ENCODE measurements at regions not wholly inside any gene's neighbourhood (a gene's known extent, or its start where the extent isn't known, plus 50 kb on each side); places are given as distances from the start of the nearest gene placed in this dataset.

DNA sequence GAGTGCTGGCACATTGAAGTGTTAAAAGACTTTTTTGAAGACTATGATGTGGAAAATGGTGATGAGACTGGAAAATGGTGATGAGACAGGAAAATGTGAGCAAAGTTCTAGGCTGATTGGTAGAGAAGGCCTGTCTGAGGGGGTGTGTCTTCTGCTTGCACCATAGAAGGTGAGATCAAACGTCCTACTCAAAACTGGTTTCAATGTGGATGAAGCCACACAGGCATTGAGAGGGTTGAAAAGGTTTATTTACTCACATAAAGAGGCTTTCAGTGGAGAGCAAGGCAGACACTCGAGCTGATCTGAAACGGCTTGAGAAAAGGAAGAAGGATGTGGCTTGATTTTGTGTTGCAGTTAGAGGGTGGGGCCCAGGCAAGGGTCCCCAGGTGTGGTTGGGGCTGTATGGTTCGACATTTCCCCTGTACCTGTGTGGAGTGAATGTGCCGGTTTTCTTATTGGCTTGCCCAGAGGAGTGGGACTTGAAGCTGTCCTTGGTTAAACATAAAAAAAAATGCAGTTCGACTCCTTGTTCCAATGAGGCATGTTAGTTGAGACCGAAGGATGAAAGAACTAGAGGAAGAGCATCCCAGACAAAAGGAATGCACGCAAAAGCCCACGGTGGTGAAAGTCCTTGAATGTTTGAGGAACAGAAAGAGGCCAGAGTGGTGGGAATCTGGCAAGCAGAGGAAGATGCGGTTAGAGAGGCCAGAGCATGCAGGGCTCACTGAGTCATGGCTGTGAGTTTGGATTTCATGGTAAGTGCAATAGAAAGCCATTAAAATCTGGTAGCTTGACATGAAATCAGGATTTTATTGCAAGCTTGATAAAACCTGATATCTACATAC, 172.3 kb downstream of the EPM2A start:
- TF ChIP-seq EZH2 (IDR thresholded peaks at IDR 0.05; ENCODE audit: low read depth, unreplicated experiment) = no peak
- TF ChIP-seq, protein P1, sequence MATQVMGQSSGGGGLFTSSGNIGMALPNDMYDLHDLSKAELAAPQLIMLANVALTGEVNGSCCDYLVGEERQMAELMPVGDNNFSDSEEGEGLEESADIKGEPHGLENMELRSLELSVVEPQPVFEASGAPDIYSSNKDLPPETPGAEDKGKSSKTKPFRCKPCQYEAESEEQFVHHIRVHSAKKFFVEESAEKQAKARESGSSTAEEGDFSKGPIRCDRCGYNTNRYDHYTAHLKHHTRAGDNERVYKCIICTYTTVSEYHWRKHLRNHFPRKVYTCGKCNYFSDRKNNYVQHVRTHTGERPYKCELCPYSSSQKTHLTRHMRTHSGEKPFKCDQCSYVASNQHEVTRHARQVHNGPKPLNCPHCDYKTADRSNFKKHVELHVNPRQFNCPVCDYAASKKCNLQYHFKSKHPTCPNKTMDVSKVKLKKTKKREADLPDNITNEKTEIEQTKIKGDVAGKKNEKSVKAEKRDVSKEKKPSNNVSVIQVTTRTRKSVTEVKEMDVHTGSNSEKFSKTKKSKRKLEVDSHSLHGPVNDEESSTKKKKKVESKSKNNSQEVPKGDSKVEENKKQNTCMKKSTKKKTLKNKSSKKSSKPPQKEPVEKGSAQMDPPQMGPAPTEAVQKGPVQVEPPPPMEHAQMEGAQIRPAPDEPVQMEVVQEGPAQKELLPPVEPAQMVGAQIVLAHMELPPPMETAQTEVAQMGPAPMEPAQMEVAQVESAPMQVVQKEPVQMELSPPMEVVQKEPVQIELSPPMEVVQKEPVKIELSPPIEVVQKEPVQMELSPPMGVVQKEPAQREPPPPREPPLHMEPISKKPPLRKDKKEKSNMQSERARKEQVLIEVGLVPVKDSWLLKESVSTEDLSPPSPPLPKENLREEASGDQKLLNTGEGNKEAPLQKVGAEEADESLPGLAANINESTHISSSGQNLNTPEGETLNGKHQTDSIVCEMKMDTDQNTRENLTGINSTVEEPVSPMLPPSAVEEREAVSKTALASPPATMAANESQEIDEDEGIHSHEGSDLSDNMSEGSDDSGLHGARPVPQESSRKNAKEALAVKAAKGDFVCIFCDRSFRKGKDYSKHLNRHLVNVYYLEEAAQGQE (IDR thresholded peaks at IDR 0.05; ENCODE audit: unreplicated experiment) = no peak
- TF ChIP-seq, protein P2, sequence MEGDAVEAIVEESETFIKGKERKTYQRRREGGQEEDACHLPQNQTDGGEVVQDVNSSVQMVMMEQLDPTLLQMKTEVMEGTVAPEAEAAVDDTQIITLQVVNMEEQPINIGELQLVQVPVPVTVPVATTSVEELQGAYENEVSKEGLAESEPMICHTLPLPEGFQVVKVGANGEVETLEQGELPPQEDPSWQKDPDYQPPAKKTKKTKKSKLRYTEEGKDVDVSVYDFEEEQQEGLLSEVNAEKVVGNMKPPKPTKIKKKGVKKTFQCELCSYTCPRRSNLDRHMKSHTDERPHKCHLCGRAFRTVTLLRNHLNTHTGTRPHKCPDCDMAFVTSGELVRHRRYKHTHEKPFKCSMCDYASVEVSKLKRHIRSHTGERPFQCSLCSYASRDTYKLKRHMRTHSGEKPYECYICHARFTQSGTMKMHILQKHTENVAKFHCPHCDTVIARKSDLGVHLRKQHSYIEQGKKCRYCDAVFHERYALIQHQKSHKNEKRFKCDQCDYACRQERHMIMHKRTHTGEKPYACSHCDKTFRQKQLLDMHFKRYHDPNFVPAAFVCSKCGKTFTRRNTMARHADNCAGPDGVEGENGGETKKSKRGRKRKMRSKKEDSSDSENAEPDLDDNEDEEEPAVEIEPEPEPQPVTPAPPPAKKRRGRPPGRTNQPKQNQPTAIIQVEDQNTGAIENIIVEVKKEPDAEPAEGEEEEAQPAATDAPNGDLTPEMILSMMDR (conservative IDR thresholded peaks at IDR 0.05; ENCODE audit: low read depth in 2 of 2) = no peak
- no peak for TF ChIP-seq EZH2phosphoT487 (IDR thresholded peaks at IDR 0.05; ENCODE audit: unreplicated experiment)

Data from GM23338 (cell line).